ENCODE measurements at regions not wholly inside any gene's neighbourhood (a gene's known extent, or its start where the extent isn't known, plus 50 kb on each side); places are given as distances from the start of the nearest gene placed in this dataset.
"Not testable (repeated sequence)": the region's sequence is repeated elsewhere in the genome, so short reads cannot be mapped to it uniquely, and the experiment has no call there.

DNA sequence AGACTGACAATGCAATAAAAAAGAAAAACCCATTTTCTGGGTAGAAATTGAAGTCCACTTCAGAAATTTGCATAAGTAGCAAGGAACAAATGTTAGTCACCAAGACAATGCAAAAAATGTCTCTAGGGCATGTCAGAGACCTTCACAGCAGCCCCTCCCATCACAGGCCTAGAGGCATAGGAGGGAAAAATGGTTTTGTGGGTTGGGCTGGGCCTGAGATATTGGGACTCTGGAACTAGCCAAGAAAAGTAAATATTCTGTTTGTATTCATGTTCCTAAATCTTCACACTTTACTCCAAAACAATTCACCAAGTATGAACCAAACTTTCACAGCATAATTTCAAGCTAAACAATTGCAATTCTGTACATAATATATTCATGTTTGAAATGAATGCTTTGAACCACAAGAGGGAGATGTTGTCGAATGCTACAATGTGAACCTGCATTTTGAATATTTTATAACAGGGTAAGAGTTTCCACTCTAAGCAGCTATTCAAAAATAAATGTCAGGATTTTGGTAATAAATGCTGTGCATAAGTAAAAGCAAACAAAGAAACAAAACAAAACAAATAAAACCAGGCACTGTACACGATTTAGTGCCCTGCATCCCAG lies 429.2 kb downstream of the OTOL1 start:
- no peak for DNase-seq (ENCODE audit: low read depth)
- no peak overlapping the region for H3K4me3 ChIP-seq (ENCODE audit: low read depth, low read length)
- TF ChIP-seq, protein P1, sequence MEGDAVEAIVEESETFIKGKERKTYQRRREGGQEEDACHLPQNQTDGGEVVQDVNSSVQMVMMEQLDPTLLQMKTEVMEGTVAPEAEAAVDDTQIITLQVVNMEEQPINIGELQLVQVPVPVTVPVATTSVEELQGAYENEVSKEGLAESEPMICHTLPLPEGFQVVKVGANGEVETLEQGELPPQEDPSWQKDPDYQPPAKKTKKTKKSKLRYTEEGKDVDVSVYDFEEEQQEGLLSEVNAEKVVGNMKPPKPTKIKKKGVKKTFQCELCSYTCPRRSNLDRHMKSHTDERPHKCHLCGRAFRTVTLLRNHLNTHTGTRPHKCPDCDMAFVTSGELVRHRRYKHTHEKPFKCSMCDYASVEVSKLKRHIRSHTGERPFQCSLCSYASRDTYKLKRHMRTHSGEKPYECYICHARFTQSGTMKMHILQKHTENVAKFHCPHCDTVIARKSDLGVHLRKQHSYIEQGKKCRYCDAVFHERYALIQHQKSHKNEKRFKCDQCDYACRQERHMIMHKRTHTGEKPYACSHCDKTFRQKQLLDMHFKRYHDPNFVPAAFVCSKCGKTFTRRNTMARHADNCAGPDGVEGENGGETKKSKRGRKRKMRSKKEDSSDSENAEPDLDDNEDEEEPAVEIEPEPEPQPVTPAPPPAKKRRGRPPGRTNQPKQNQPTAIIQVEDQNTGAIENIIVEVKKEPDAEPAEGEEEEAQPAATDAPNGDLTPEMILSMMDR (IDR thresholded peaks at IDR 0.05; ENCODE audit: insufficient read depth, low read depth, low read length, missing control alignments): no peak

GRCh38 chr3:161927131-161927530 lies 430.5 kb downstream of the OTOL1 start:
- DNase-seq (ENCODE audit: low read depth): no peak
- H3K4me3 ChIP-seq (ENCODE audit: low read depth, low read length): no peak overlapping the region
- TF ChIP-seq, protein P1 (IDR thresholded peaks at IDR 0.05; ENCODE audit: insufficient read depth, low read depth, low read length, missing control alignments): no peak

DNA sequence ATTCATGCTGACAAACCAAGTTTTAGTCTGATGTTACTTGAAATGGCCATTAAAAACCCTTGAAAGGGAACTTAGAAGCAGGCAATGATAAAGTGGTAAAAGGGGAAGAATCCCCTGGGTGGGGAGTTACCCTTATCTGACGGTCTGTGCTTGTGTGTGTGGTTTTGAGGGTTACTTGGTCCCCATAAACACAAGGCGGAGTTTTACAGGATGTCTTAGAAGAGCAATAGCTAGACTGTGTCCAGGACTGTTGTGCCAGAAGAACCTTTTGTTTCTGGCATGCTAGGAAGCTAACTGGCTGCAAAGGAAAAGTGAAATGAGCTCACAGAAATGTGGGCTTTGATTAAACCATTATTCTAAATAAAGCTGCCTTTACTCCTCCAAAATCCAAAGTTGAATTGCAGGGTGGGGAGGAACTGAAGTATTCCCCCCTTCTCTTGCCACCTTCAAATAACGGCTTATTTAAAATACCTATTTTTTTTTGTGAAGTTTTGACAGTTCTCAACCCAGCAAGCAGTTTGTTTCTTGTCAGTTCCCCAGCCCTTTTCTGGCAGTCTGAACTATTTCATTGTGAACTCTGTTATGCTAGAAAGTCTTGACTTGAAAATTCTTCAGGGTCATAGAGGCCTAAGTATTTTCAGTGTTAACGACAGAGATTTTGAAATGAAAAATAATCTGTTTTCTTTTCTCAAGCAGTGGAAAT lies 443.5 kb downstream of the OTOL1 start:
- H3K4me3 ChIP-seq (ENCODE audit: low read depth, low read length): no peak overlapping the region
- TF ChIP-seq, protein P1 (IDR thresholded peaks at IDR 0.05; ENCODE audit: insufficient read depth, low read depth, low read length, missing control alignments): no peak
- DNase-seq (ENCODE audit: low read depth): no peak

DNA sequence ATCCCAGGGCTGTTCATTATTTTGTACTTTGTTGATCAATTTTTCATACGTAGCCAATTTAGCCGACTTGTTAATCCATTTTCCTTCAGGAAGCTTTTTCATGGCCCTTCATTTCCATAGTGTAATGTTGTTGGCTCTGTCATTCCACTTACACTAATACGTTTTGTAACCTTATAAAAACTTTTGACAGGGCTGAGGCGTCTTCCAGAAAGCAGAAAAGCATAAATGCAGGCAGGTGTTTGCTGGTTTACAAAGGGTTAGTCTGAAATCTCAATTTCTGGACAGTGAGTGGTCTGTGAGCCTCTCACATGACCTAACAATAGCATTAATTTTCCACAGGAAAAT lies 444.0 kb downstream of the OTOL1 start:
- TF ChIP-seq, protein P1 (IDR thresholded peaks at IDR 0.05; ENCODE audit: insufficient read depth, low read depth, low read length, missing control alignments): no peak
- no peak for DNase-seq (ENCODE audit: low read depth)
- H3K4me3 ChIP-seq (ENCODE audit: low read depth, low read length): no peak overlapping the region

DNA sequence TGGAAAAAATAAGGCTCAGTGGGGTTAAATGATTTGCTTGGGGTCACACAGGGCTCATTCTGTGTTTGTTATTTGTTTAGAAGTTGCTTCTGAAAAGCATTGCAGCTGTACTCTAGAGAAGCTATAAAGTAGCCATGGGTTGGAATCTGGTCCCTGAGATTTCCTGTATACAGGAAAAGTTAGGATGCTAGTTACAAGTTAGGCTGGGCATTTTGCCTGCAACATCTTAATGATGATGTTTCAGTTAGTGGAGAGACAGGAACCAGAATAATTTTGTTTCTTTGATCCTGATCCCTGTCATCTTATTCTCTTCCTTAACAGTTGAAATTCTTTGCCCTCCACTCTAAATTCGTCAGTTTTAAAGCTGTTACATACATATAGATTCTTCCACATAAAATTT lies 445.3 kb downstream of the OTOL1 start:
- TF ChIP-seq, protein P1 (IDR thresholded peaks at IDR 0.05; ENCODE audit: insufficient read depth, low read depth, low read length, missing control alignments): no peak
- DNase-seq (ENCODE audit: low read depth): no peak
- H3K4me3 ChIP-seq (ENCODE audit: low read depth, low read length): no peak overlapping the region

DNA sequence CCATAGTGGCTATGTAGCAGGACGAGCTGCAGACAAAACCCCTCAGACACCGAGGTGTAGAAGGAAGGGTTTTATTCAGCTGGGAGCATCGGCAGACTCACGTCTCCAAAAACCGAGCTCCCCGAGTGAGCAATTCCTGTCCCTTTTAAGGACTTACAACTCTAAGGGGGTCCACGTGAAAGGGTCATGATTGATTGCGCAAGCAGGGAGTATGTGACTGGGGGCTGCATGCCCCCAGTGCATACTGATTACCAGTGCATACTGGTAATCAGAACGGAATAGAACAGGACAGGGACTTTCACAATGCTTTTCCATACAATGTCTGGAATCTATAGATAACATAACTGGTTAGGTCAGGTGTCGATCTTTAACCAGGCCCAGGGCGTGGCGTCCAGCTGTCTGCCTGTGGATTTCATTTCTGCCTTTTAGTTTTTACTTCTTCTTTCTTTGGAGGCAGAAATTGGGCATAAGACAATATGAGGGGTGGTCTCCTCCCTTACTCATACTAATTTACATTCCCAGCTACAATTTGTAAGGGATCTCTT lies 447.3 kb downstream of the OTOL1 start:
- not testable (repeated sequence) for DNase-seq (ENCODE audit: low read depth); H3K4me3 ChIP-seq (ENCODE audit: low read depth, low read length)

DNA sequence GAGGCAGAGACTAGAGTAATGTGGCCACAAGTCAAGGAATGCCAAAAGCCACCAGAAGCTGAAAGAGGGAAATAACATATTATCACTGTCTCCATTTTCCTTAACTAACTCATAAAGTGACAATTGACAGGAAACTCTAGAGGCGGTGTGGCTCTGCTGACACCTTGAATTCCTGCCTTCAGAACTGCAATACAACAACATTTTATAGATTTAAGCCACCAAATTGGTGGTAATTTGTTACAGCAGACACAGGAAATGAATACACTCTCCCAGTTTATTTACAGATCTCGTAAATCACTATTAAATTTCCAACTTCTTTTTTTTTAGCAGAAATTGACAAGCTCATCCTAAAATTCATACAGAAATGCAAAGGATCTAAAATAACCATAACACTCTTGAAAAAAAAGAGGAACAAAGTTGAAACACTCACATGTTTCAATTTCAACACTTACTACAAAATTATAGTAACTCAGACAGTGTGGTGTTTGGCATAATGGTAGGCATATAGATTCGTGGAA lies 449.9 kb downstream of the OTOL1 start:
- no peak overlapping the region for H3K4me3 ChIP-seq (ENCODE audit: low read depth, low read length)
- TF ChIP-seq, protein P1 (IDR thresholded peaks at IDR 0.05; ENCODE audit: insufficient read depth, low read depth, low read length, missing control alignments): no peak
- no peak for DNase-seq (ENCODE audit: low read depth)

Measured in GM12865 (cell line).